GM19025 (cell line): ENCODE measurements at regions not wholly inside any gene's neighbourhood (a gene's known extent, or its start where the extent isn't known, plus 50 kb on each side); places are given as distances from the start of the nearest gene placed in this dataset.
"Not testable (repeated sequence)": the region's sequence is repeated elsewhere in the genome, so short reads cannot be mapped to it uniquely, and the experiment has no call there.

Experiments
- ATAC-seq: cut with Tn5 transposase; IDR thresholded peaks from one replicate; pipeline ENCODE4 v1.9.1; 2021; ENCODE audit warnings: mild to moderate bottlenecking, low read depth, moderate library complexity; ENCODE audit not compliant: unreplicated experiment

DNA sequence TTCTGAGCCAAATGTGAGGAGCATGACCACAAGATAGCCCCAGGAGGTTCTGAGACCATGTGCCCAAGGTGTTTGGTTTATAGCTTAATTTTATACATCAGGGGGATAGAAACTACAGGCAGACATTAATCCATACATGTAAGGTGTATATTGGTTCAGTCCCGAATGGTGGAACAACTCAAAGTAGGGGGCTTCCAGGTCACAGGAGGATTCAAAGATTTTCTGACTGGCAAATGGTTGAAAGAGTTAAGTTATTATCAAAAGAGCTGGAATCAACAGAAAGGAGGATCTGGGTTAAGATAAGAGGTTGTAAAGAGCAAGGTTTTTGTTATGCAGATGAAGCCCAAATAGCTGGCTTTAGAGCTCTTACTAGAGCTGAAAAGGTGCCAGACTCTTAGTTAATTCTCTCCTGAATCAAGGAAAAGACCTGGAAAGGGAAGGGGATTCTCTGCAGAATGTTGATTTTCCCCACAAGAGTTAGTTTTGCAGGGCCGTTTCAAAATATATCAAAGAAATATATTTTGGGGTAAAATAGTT lies 640.0 kb downstream of the IPMK start:
- ATAC-seq: no peak

DNA sequence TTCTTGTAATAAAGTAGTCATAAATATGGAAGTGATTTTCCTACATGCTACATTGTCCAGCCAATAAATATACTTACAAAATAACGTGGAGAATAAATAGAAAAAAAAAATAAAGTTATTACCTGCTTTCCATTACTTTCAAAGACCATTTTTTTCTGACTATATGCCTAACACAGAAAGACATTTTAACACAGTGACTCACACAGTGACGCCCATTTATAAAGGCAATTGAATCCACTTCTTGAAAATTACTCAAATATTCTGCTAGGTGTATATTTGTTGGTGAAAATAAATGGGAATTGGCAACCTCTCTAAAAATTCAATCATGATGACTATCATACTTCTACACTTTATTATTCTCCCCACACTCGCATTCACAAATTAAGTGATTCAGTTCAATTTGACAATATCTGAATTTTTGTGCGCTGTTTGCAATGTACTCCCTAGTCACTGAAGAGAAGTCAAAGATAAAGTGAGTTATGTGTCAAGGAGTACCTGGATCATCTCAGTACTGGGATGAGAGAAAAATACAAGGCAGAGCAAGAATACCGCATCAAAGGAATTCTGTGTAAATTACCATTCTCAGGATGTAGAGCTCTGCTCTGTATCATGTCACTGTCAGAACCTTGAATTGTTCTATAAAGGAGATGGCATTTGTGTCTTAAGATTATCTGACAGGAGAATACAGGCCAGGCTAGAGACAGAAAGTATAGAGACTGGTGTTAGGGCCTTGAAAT lies 642.7 kb downstream of the IPMK start:
- no peak for ATAC-seq

- no peak for ATAC-seq
These were observed 643.6 kb downstream of the IPMK start for GRCh38 chr10:57624066-57624465.

DNA sequence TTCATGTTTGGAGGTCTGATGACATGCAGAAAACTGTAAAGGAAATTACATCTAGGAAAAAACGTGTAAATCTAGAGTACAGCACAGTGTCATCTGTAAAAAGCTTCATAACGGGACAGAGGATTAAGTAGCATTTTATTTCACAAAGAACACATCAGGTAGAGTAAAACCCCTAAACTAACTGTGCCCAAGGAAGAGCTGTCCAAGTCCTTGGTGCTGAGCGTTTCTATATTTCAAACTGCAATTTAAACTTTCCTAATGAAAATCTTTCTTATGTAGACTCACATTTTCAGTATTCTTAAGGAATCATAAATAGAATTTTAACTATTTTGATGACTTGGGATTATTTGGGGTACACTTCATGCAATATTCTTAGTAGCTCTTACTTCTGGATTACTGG lies 646.2 kb downstream of the IPMK start:
- no peak for ATAC-seq

DNA sequence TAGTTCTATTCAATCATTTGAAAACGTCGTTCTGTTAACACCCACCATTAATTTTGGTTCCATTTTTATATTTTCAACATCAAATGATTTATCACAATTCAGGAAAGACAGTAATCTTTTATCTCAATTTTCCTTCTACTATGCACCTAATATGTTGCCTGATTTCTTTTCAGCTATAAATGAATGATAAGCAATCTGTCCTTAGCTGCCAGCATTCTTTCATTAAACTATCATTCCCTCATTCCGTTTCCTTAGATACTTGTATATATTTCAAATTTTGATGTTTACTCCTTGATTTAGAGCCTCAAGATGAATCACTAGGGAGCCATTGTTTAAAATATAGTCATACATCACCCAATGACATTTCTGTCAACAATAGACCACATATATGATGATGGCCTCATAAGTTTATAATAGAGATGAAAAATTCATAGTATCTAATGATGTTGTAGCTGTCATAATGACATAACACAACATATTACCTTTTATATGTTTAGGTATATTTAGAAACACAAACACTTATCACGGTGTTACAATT lies 661.7 kb downstream of the IPMK start:
- no peak for ATAC-seq

- no peak for ATAC-seq
These were observed 668.3 kb downstream of the IPMK start for GRCh38 chr10:57599440-57599839.

GRCh38 chr10:57593983-57594573 lies 673.6 kb downstream of the IPMK start:
- no peak for ATAC-seq

DNA sequence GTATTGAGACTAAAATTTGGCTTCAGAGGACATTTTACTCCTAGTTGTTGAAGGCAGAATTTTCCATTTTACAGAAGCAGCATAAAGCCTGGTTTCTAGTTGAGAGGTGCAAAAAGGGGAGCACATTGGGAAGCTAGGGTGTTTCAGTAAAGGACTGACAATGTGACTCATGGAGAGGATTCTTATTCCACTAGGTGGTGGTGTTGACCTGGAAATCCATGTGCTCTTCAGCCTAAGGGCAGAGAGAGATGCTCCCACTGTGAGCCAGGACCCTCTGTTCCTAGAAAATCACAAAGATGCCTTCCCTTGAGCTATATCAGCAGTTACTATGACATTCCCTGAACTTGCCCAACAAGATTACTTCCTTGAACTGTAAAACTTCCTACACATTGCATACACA lies 687.8 kb downstream of the IPMK start:
- ATAC-seq: no peak

GRCh38 chr10:57562211-57562610 lies 705.5 kb downstream of the IPMK start:
- ATAC-seq: no peak

DNA sequence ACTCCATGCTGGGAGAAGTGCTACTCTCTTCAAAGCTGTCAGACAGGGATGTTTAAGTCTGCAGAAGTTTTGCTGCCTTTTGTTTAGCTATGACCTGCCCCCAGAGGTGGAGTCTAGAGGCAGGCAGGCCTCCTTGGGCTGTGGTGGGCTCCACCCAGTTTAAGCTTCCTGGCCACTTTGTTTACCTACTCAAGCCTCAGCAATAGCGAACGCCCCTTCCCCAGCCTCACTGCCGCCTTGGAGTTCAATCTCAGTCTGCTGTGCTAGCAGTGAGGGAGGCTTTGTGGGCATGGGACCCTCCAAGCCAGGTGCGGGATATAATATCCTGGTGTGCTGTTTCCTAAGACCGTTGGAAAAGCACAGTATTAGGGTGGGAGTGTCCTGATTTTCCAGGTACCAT lies 715.9 kb downstream of the IPMK start:
- ATAC-seq: not testable (repeated sequence)

GRCh38 chr10:57535306-57535705 lies 732.4 kb downstream of the IPMK start:
- ATAC-seq: no peak

GRCh38 chr10:57513637-57514036 lies 754.1 kb downstream of the IPMK start:
- no peak for ATAC-seq

GRCh38 chr10:57507788-57508187 lies 759.9 kb downstream of the IPMK start:
- no peak for ATAC-seq

DNA sequence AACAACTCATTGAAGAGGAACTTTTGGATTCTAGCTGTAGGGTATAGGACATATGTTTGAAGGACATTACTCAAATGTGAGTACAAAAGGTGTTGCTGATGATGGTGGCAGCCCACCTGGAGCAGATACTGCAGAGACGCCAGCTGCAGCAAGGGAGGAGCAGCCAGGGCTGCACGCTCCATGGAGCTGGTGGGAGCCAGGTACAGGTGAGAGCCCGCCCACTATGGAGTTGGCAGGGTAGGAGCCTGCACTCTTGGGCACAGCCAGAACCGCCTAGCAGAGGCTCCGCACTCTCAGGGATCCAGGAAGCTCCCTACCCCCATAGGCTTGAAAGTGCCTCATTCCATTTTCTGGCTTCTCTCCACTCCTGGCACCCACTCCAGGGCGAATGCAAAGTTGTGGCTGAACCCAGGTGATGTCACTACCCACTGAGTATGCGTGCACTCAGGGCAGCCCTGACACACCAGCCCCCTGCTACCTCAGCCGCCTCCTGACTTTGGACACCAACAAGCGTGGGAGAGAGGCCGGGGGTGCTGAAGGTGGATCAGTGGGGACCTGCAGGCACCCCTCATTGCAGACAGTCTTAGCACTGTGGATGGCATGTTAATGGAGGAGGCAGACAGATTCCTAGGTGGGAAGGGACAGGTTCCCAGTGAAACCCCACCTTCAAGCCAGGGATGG lies 761.1 kb downstream of the IPMK start:
- ATAC-seq: no peak

- ATAC-seq: no peak
These were observed 773.2 kb downstream of the IPMK start for GRCh38 chr10:57494486-57494885.

- ATAC-seq: no peak
These were observed 785.4 kb downstream of the IPMK start for GRCh38 chr10:57482259-57482658.

DNA sequence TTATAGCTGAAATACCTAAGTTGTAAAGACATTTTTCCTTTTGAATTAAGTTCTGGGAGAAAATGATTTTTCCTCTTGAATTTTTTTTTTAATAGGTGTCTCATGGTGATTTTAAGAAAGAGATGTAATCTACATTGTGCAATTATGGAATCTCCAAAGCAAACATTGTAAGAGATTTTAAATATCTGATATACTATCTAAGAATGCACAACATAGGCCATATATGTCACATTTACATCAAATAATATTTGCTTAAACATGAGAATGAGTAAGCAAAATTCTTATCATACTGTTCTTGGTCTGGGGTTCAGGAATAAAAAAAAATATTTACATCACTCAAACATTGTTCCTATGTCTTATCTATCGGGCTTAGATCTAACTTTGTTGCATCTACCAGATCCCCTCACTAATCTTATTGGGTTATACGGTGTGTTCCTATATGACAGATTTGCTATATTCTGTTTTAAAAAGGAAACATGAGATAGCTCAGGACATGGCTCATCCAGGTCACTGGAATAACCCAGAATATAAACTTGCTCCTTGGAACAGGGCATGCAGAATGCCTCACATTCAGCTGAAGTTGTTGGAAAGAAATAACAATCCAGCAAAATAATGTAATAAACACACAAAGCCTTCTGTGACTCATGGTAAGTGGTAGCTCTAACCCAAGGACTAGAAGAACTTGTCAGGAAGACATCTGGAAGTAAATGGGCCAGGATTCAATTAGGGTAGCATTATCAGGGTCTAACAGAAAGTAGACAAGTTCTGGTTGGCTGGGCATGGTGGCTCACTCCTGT lies 794.7 kb downstream of the IPMK start:
- no peak for ATAC-seq

DNA sequence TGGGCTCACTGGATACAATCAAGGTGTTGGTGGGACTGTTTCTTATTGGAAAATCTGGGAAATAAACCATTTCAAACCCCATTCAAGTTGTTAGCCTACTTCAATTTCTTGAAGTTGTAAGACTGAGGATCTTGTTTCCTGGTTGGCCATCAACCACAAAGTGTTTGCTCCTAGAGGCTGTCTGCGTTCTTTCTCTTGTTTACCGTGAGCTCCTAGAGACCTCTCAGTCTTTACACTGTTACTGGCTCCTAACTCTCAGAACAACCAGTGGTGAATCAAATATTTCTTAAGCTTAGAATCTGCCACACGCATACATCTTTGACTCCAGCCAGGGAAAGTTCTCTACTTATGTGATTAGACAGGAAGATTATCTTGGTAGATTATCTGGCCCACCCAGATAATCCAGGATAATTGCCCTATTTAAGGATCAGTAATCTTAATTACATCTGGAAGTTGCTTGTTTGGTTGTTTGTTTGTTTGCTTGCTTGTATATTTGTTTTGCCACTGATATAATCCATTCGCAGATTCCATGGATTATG lies 798.7 kb downstream of the IPMK start:
- ATAC-seq: no peak

DNA sequence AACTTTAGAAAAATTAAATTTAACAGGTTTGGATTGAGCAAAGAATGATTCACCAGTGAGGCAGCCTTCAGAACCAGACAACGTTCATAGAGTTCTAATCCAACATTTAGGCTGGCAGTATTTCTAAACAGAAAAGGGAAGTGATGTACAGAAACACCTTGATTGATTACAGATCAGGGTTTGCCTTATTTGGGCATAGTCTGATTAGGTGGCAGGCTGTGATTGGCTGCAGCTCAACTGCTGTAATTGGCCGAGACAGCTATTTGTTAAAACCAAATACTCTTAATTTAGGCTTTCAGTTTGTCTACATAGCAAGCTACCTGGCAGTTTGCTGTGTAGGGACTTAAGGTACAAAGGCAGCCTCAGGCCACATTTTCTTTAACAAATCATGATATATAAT lies 802.5 kb downstream of the IPMK start:
- no peak for ATAC-seq

GRCh38 chr10:57460540-57460939 lies 807.2 kb downstream of the IPMK start:
- ATAC-seq: no peak
